AML-193 (cell line): ENCODE measurements at regions not wholly inside any gene's neighbourhood (a gene's known extent, or its start where the extent isn't known, plus 50 kb on each side); places are given as distances from the start of the nearest gene placed in this dataset.
"Not testable (repeated sequence)": the region's sequence is repeated elsewhere in the genome, so short reads cannot be mapped to it uniquely, and the experiment has no call there.

Experiments used
- DNase-seq, 2 experiments: peaks; one replicate each; lab custom pipeline; 2025; lab: John Stamatoyannopoulos, UW

GRCh38 chr9:83138422-83139135 is 75.6 kb upstream of the RASEF start:
- DNase-seq: no peak

GRCh38 chr9:83133316-83133715 is 70.4 kb upstream of the RASEF start:
- DNase-seq: no peak

DNA sequence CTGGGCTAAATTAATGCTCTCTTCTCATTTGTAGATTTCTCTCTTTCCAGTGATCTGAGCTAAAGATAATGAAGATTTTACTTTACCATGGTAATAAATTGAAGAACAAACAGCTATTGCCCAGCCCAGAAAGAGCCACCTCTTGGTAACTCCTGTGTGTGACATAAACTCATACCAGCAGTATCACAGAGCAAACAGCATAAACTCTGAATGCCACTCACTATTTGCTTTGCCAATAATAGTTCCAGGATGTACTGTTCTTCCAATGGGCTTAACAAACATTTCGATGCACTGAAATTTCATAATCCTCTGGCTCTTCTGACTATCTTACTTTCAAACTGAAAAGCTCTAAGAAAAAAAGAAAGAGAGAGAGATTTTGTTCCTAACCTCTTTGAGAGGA is 69.8 kb upstream of the RASEF start:
- DNase-seq: no peak

- no peak for DNase-seq
Observed at GRCh38 chr9:83130541-83130940, 67.6 kb upstream of the RASEF start.

DNA sequence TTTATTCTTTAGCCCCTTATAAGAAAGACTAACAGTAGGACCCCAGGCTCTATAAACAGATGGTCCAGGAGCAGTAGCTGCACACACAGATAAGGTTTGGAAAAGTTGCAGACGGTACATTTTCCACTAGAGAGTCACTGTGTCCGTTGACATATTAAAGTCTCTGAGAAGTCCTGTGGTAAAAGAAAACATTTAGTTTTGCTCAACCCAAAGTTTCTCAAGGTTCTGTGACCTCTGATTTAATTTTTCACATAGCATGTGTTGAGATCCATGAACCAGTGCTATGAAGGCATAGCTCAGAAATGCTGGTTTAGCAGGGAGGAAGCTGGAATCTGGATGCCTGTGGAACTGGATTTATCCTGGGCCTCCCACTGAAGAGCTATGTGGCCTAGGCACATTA is 62.7 kb upstream of the RASEF start:
- no peak for DNase-seq

- no peak for DNase-seq
Observed at GRCh38 chr9:83119873-83120272, 56.9 kb upstream of the RASEF start.

GRCh38 chr9:83116026-83116425 is 53.1 kb upstream of the RASEF start:
- no peak for DNase-seq

- DNase-seq: not testable (repeated sequence)
Observed at GRCh38 chr9:83113445-83113844, 50.5 kb upstream of the RASEF start.
